ENCODE measurements at regions not wholly inside any gene's neighbourhood (a gene's known extent, or its start where the extent isn't known, plus 50 kb on each side); places are given as distances from the start of the nearest gene placed in this dataset.

GRCh38 chr6:170083236-170084051 is 207.4 kb downstream of the DLL1 start:
- H3K4me1 ChIP-seq (ENCODE audit: control insufficient read depth in 1 of 2, insufficient read depth in 2 of 2, low read depth in 1 of 2, low read length in 1 of 2): peaks cover 0 to 3% of the 10 kb centered on the region in 2 experiments; a peak in 1 of 4 replicates
- H3K9ac ChIP-seq: no peak overlapping the region
- TF ChIP-seq POLR2AphosphoS5 (IDR thresholded peaks at IDR 0.05; ENCODE audit: low read depth, low read length) (no peak), ELF1 (IDR thresholded peaks at IDR 0.05) (no peak), EZH2phosphoT487 (IDR thresholded peaks at IDR 0.05; ENCODE audit: borderline replicate concordance, low read depth) (no peak), MEF2A (IDR thresholded peaks at IDR 0.05; ENCODE audit: borderline replicate concordance, low read depth) (no peak), TEAD4 (IDR thresholded peaks at IDR 0.05; ENCODE audit: borderline replicate concordance, insufficient read depth) (no peak), RCOR1 (IDR thresholded peaks at IDR 0.05; ENCODE audit: low read length) (no peak), RXRA (IDR thresholded peaks at IDR 0.05; ENCODE audit: borderline replicate concordance, low read depth) (no peak), NRF1 (IDR thresholded peaks at IDR 0.05; ENCODE audit: low read depth, low read length) (no peak), RFX5 (IDR thresholded peaks at IDR 0.05; ENCODE audit: low read length) (no peak), USF2 (IDR thresholded peaks at IDR 0.05; ENCODE audit: borderline replicate concordance, low read depth, low read length) (no peak), YY1 (IDR thresholded peaks at IDR 0.05; ENCODE audit: low read depth) (no peak), CHD2 (IDR thresholded peaks at IDR 0.05; ENCODE audit: low read length, partially characterized antibody) (no peak), SIN3A (IDR thresholded peaks at IDR 0.05; ENCODE audit: borderline replicate concordance, low read depth, low read length) (no peak), REST (IDR thresholded peaks at IDR 0.05; ENCODE audit: low read depth, low read length) (no peak), ZBTB33 (IDR thresholded peaks at IDR 0.05; ENCODE audit: borderline replicate concordance, low read depth) (no peak), NFIC (IDR thresholded peaks at IDR 0.05; ENCODE audit: borderline replicate concordance) (no peak), FOXJ3 (CRISPR knock-in tag; IDR thresholded peaks at IDR 0.05) (no peak), TCF12 (IDR thresholded peaks at IDR 0.05) (no peak), PBX3 (IDR thresholded peaks at IDR 0.05) (no peak)
- no peaks in the 10 kb centered on the region for H3K27me3 ChIP-seq (ENCODE audit: insufficient read depth)
- H3K9me2 ChIP-seq: no peaks in the 10 kb centered on the region
- H4K20me1 ChIP-seq (ENCODE audit: insufficient read depth): no peaks in the 10 kb centered on the region
- no peak overlapping the region for H2AFZ ChIP-seq (ENCODE audit: low read depth)
- no peaks in the 10 kb centered on the region for H3K9me3 ChIP-seq
- no peak overlapping the region for H3K4me2 ChIP-seq
- POLR2A ChIA-PET: no interaction called here
- no peak overlapping the region for H3K4me3 ChIP-seq (ENCODE audit: low read depth in 2 of 2, low read length in 1 of 2)
- H3K79me2 ChIP-seq (ENCODE audit: insufficient read depth): no peaks in the 10 kb centered on the region
- 76% methylated on average over 32 of the region's 33 CpGs for WGBS (ENCODE audit: low lambda C conversion rate)
- no peaks in the 10 kb centered on the region for H3F3A ChIP-seq (replicated peaks; ENCODE audit: insufficient read depth)
- DNase-seq: no peak
- CTCF ChIA-PET: interaction anchor here (1.1 kb wide), 1 partner anchor 252 kb away, joined by 3 read pairs; no protein-coding TSS in a partner anchor
- H3K36me3 ChIP-seq (replicated peaks in 1 of 2; ENCODE audit: control insufficient read depth in 1 of 2, insufficient read depth in 2 of 2, low read length in 1 of 2): no peaks in the 10 kb centered on the region
- H3K27ac ChIP-seq (ENCODE audit: low read depth in 2 of 2, low read length in 1 of 2): no peak overlapping the region

Data from SK-N-SH (cell line).